ENCODE measurements at regions not wholly inside any gene's neighbourhood (a gene's known extent, or its start where the extent isn't known, plus 50 kb on each side); places are given as distances from the start of the nearest gene placed in this dataset.

GRCh38 chr3:182618981-182619591 lies 174.2 kb upstream of the ATP11B start:
- TF ChIP-seq POLR2AphosphoS5 (IDR thresholded peaks at IDR 0.05; ENCODE audit: low read depth, low read length) (no peak), TAF1 (IDR thresholded peaks at IDR 0.05; ENCODE audit: low read depth, low read length) (no peak), POLR2A (IDR thresholded peaks at IDR 0.05; ENCODE audit: low read depth, low read length) (no peak), PAX5 (IDR thresholded peaks at IDR 0.05; ENCODE audit: insufficient read depth, low read length, severe bottlenecking) (no peak), POU2F2 (IDR thresholded peaks at IDR 0.05; ENCODE audit: low read depth, low read length) (no peak)
